ENCODE measurements at regions not wholly inside any gene's neighbourhood (a gene's known extent, or its start where the extent isn't known, plus 50 kb on each side); places are given as distances from the start of the nearest gene placed in this dataset.
"Not testable (repeated sequence)": the region's sequence is repeated elsewhere in the genome, so short reads cannot be mapped to it uniquely, and the experiment has no call there.

- DNase-seq (ENCODE audit: low read depth in 1 of 2, low spot score in 1 of 2), result no peak
Measured at GRCh38 chr16:47920709-47921108, 235.1 kb downstream of the ABCC12 start.

- no peak for DNase-seq (ENCODE audit: low read depth in 1 of 2, low spot score in 1 of 2)
Measured at GRCh38 chr16:47917118-47917517, 238.7 kb downstream of the ABCC12 start.

GRCh38 chr16:47916266-47916665 is 239.5 kb downstream of the ABCC12 start:
- DNase-seq (ENCODE audit: low read depth in 1 of 2, low spot score in 1 of 2), result no peak

DNA sequence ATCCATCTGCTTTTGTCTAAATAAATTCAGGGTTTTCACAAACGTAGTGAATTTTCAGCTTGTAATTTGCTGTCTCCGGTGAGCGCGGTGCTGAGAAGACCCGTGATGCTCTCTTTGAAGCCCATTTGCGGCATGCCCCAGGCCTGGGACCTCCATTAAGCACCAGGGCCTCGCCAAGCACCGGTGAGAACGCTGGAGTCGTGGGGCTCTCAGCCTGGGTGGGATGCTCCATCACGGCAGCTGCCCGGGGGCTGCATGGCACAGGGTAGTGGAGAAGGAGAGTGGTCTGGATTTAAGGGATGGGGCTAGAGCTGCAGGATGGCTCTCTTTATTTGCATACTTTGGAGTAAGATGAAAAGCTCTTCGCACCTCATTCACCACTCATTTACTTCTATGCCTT is 248.7 kb downstream of the ABCC12 start:
- no peak for DNase-seq (ENCODE audit: low read depth in 1 of 2, low spot score in 1 of 2)

DNA sequence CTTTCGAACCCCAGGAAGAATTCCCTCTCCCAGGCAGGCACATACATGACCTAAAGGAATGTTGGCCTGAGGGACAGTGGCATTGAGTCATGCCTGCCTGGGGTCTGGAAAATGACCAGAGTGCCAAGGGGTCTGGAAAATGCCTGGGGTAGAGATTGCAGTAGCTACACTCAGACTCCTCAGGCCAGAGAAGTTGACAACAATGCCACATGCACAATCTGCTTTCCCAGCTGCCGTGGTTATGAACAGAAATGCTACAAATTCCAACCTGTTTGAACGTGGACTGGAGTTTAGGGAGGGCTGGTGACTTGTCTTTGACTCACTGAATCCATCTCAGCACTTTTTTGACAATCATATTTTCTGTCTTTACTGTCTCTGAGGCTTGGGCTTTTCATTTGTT is 250.0 kb downstream of the ABCC12 start:
- no peak for DNase-seq (ENCODE audit: low read depth in 1 of 2, low spot score in 1 of 2)

GRCh38 chr16:47904691-47905090 is 251.1 kb downstream of the ABCC12 start:
- DNase-seq (ENCODE audit: low read depth in 1 of 2, low spot score in 1 of 2), result no peak

GRCh38 chr16:47903470-47903869 is 252.3 kb downstream of the ABCC12 start:
- no peak for DNase-seq (ENCODE audit: low read depth in 1 of 2, low spot score in 1 of 2)

- DNase-seq (ENCODE audit: low read depth in 1 of 2, low spot score in 1 of 2), result not testable (repeated sequence)
Measured at GRCh38 chr16:47897105-47897504, 258.7 kb downstream of the ABCC12 start.

DNA sequence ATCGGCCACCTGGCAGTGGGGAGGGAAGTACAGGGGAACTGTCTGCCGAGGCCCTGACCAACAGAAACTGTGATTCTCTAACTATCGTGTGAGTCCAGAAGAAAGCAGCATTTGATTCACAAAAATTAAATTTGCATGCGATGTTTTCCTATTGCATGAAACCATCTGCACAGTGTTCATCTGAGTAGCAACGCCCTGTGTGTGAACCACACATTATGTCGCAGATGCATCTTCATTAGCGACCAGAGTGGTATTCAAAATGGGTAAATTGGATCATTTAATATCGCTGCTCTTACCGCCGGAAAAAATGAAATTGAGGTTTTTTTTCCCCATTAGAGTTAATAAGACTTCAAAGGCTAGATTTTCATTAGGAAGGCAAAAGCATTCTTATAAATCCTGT is 260.6 kb downstream of the ABCC12 start:
- DNase-seq (ENCODE audit: low read depth in 1 of 2, low spot score in 1 of 2), result no peak

- no peak for DNase-seq (ENCODE audit: low read depth in 1 of 2, low spot score in 1 of 2)
Measured at GRCh38 chr16:47892999-47893398, 262.8 kb downstream of the ABCC12 start.

- no peak for DNase-seq (ENCODE audit: low read depth in 1 of 2, low spot score in 1 of 2)
Measured at GRCh38 chr16:47888734-47889133, 267.1 kb downstream of the ABCC12 start.

- no peak for DNase-seq (ENCODE audit: low read depth in 1 of 2, low spot score in 1 of 2)
Measured at GRCh38 chr16:47888142-47888541, 267.7 kb downstream of the ABCC12 start.

DNA sequence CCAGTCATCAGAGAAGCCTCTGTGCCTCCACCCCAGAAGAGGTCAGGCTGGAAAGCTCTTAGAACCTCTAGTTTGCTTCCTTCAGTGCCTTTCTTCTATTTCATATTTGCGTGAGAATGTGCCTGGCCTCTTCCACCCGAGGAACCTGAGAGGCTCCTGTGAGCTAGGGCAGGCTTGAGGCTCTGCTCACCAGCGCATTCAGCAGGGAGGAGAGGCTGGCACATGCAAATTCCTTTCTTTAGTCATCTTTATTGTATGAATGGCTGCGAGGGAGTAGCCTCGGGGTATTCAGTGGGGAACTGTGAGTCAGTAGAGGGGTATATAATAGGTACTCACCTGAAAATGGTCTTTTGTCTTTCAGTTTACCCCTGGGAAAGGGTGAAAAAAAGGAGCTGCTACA is 268.3 kb downstream of the ABCC12 start:
- DNase-seq (ENCODE audit: low read depth in 1 of 2, low spot score in 1 of 2), result no peak

- no peak for DNase-seq (ENCODE audit: low read depth in 1 of 2, low spot score in 1 of 2)
Measured at GRCh38 chr16:47886631-47887415, 269.0 kb downstream of the ABCC12 start.

DNA sequence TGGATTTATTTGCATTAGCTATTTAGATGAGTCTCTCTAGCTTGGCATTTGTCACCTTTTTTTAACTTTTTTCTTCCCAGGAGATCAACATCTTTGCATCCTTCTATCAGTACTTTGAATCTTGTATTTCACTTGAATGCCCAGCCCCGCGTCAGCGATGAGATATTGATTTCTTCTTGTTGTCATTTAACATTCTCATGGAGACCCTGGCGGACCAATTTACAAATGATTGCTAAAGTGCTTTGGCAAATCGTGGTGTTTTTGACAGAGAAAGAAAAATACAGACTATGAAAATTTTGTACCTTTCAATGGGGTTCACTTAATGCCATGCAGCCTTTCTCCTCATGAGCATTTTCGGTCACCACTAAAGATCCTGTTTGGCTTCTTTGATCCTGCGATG is 269.7 kb downstream of the ABCC12 start:
- DNase-seq (ENCODE audit: low read depth in 1 of 2, low spot score in 1 of 2), result no peak

DNA sequence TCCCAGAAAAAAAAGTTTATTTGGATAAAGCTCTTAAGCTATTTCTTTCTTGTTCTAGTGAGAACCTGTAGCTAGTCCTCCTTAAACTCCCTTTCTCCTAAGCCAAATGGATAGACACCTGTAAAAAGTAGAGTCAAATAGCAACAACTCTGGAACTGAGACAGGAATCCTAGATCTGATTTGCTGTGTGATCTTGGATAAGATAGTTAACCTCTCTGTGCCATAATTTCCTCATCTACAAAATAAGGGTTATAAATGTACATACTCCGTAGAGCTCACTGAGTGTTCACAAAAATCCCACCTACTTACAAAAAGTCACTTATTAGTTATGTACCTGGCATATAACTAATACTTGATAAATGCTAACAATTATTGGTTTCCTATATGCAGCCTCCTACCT is 270.3 kb downstream of the ABCC12 start:
- no peak for DNase-seq (ENCODE audit: low read depth in 1 of 2, low spot score in 1 of 2)

GRCh38 chr16:47884116-47884725 is 271.6 kb downstream of the ABCC12 start:
- DNase-seq (ENCODE audit: low read depth in 1 of 2, low spot score in 1 of 2), result no peak

DNA sequence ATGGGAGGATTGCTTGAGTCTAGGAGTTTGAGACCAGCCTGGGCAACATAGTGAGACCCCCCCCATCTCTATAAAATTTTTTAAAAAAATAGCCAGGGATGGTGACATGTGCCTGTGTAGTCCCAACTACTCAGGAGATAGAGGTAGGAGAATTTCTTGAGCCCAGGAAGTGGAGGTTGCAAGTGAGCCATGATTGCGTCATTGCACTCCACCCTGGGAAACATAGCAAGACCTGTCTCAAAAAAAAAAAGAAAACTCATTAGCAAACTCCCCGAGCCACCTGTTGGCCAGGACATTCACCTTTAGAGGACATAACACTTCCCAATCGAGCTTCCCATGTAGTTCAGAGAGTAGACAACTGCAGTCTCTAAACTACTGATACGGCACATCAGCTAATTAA is 274.2 kb downstream of the ABCC12 start:
- DNase-seq (ENCODE audit: low read depth in 1 of 2, low spot score in 1 of 2), result no peak

DNA sequence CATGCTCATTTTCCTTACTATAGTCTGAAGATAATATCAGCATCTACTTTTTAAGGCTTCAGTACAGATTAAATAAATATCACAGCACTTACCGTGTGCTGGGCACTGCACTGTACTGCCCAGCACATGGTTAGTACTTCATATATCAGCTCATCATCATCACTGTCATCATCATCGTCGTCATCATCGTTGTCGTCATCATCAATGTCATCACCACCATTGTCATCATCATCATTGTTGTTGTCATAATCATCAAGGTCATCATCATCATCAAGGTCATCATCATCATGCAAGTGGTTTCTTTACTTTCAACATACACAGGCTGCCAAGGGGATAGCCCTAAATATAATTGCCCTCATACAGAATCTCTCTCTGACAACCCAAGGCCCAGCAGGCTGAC is 275.1 kb downstream of the ABCC12 start:
- no peak for DNase-seq (ENCODE audit: low read depth in 1 of 2, low spot score in 1 of 2)

DNA sequence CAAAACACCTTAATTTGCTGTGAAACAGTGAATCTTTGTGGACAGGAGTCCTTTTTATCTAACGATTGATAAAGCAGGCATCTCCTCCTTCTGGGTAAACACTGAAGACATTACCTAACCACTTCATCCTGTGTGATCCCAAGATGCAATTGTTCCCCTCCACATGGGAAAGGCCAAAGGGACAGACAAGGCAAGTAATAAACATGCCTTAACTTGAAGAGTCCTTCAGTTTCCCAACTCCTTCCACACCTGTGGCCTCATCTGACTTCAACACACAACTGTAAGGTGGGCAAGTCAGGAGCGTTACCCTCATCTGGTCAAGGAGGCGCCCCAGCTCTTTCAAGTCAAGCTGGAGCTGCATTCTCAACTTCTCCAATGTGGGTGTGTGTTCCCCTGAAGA is 278.6 kb downstream of the ABCC12 start:
- DNase-seq (ENCODE audit: low read depth in 1 of 2, low spot score in 1 of 2), result no peak

DNA sequence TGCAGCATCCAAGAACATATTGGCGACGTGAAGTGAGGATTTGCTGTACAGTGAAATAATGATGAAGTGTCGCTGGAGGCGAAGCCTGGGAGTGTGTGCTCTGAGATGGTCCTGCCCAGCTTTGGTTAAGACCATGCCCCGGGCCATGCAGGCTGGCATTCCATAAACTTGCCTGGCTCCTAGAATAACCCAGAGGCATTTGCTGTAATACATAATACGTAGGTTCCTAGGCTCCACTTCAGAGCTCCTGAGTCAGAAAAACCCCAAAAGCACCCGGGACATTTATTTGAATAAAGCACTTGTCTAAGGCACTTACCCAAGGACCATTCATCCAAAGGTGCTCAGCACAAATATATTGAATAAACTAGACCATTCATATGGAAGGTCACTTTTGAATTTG is 279.3 kb downstream of the ABCC12 start:
- DNase-seq (ENCODE audit: low read depth in 1 of 2, low spot score in 1 of 2), result no peak

DNA sequence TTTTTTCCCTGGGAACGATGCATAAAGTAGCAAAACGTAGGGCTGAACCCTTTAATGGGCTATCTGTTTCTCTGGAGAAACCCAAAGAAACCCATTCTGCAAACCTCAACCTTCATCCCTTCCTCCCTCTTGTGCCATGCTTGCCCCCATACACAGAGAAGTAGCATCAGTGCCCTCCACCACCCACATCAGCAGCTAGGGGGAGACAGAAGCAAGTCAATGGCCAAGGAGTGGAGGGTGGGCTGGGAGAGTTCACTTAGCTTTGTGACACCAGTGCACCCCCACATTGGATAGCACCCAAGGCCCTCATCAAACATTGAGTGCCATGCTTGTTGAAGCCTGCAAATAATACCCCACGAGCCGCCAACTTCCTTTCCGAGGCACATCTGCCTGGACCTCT is 282.4 kb downstream of the ABCC12 start:
- no peak for DNase-seq (ENCODE audit: low read depth in 1 of 2, low spot score in 1 of 2)

- DNase-seq (ENCODE audit: low read depth in 1 of 2, low spot score in 1 of 2), result no peak
Measured at GRCh38 chr16:47872225-47872624, 283.6 kb downstream of the ABCC12 start.

All from stimulated activated CD4-positive, alpha-beta T cell treated with anti-CD3 and anti-CD28 coated beads, Interleukin-15, amount 100 ng/mL, for 1 hour (primary cell).